Lower lobe of right lung (tissue), 2 donors: ENCODE measurements at regions not wholly inside any gene's neighbourhood (a gene's known extent, or its start where the extent isn't known, plus 50 kb on each side); places are given as distances from the start of the nearest gene placed in this dataset.

ENCODE experiments used
- ATAC-seq, 2 donors: fragments of 200-7000 bp; cut with Tn5 transposase; one replicate each; pipeline ENCODE4 v1.9.1; 2020 to 2022; ENCODE audit warnings: mild to moderate bottlenecking in 2 of 2, moderate library complexity in 2 of 2
- DNase-seq: peaks from one replicate; pipeline ENCODE4 v3.0.0-alpha.2; 2020
- H3K27ac ChIP-seq: fragments of 200-600 bp; one replicate; pipeline ENCODE4 v1.8.0; 2022
- H3K27me3 ChIP-seq: fragments of 200-600 bp; one replicate; pipeline ENCODE4 v1.8.0; 2022; ENCODE audit warnings: low read depth
- H3K36me3 ChIP-seq: fragments of 200-600 bp; one replicate; pipeline ENCODE4 v1.8.0; 2022; ENCODE audit warnings: mild to moderate bottlenecking
- H3K4me1 ChIP-seq: fragments of 200-600 bp; one replicate; pipeline ENCODE4 v1.8.0; 2022
- H3K4me3 ChIP-seq: fragments of 200-600 bp; one replicate; pipeline ENCODE4 v1.8.0; 2022; ENCODE audit warnings: mild to moderate bottlenecking
- H3K9me3 ChIP-seq: fragments of 200-600 bp; one replicate; pipeline ENCODE4 v1.8.0; 2022
- CTCF ChIP-seq: fragments of 200-600 bp; IDR thresholded peaks from one replicate; pipeline ENCODE4 v1.8.0; 2022; ENCODE audit warnings: antibody characterized with exemption, mild to moderate bottlenecking
- intact Hi-C: fragments of 100-400 bp; cut with DNase I; formaldehyde crosslinking; loops from one replicate; pipeline ENCODE4 v1.11.0; 2022
- donor health status: DM: no; HTN: yes; CAD: no; lungs with severe emphysema.

GRCh38 chr7:125363873-125364272 lies 434.2 kb upstream of the POT1 start:
- intact Hi-C loops, result no loop called here
- Histone ChIP-seq H3K4me1 (no peaks in the 10 kb centered on the region), H3K9me3 (no peaks in the 10 kb centered on the region), H3K4me3 (no peak overlapping the region), H3K36me3 (no peaks in the 10 kb centered on the region), H3K27ac (no peak overlapping the region), H3K27me3 (no peaks in the 10 kb centered on the region)
- ATAC-seq (no peak), DNase-seq (no peak)
- no peak for TF ChIP-seq CTCF

- Histone ChIP-seq H3K4me1 (no peaks in the 10 kb centered on the region), H3K9me3 (no peaks in the 10 kb centered on the region), H3K4me3 (no peak overlapping the region), H3K27me3 (no peaks in the 10 kb centered on the region), H3K36me3 (no peaks in the 10 kb centered on the region), H3K27ac (no peak overlapping the region)
- no peak for TF ChIP-seq CTCF
- ATAC-seq, result no peak
- DNase-seq, result no peak
- intact Hi-C loops, result no loop called here
Measured at GRCh38 chr7:125358551-125359167, 429.0 kb upstream of the POT1 start.

- Histone ChIP-seq H3K4me3 (no peak overlapping the region), H3K4me1 (no peaks in the 10 kb centered on the region), H3K9me3 (no peaks in the 10 kb centered on the region), H3K27me3 (no peaks in the 10 kb centered on the region), H3K27ac (no peak overlapping the region), H3K36me3 (no peaks in the 10 kb centered on the region)
- intact Hi-C loops, result no loop called here
- DNase-seq (no peak), ATAC-seq (no peak)
- TF ChIP-seq CTCF, result no peak
Measured at GRCh38 chr7:125357676-125358455, 428.2 kb upstream of the POT1 start.

- H3K9me3 ChIP-seq, result no peaks in the 10 kb centered on the region
- no peaks in the 10 kb centered on the region for H3K27me3 ChIP-seq
- no peak for TF ChIP-seq CTCF
- no peak overlapping the region for H3K4me3 ChIP-seq
- H3K27ac ChIP-seq, result no peak overlapping the region
- DNase-seq (no peak), ATAC-seq (no peak)
- no peaks in the 10 kb centered on the region for H3K36me3 ChIP-seq
- H3K4me1 ChIP-seq, result no peaks in the 10 kb centered on the region
- intact Hi-C loops, result no loop called here
Measured at GRCh38 chr7:125355899-125356298, 426.3 kb upstream of the POT1 start.

GRCh38 chr7:125347269-125347668 lies 417.6 kb upstream of the POT1 start:
- no peaks in the 10 kb centered on the region for H3K36me3 ChIP-seq
- intact Hi-C loops, result no loop called here
- TF ChIP-seq CTCF, result no peak
- no peak overlapping the region for H3K27ac ChIP-seq
- DNase-seq, result no peak
- no peak for ATAC-seq
- no peaks in the 10 kb centered on the region for H3K4me1 ChIP-seq
- H3K4me3 ChIP-seq, result no peak overlapping the region
- H3K27me3 ChIP-seq, result no peaks in the 10 kb centered on the region
- no peaks in the 10 kb centered on the region for H3K9me3 ChIP-seq
